ENCODE measurements at regions not wholly inside any gene's neighbourhood (a gene's known extent, or its start where the extent isn't known, plus 50 kb on each side); places are given as distances from the start of the nearest gene placed in this dataset.

GRCh38 chr18:73261243-73261642 lies 393.5 kb upstream of the NETO1 start:
- no peak for DNase-seq (ENCODE audit: low spot score)
- TF ChIP-seq, protein P1, sequence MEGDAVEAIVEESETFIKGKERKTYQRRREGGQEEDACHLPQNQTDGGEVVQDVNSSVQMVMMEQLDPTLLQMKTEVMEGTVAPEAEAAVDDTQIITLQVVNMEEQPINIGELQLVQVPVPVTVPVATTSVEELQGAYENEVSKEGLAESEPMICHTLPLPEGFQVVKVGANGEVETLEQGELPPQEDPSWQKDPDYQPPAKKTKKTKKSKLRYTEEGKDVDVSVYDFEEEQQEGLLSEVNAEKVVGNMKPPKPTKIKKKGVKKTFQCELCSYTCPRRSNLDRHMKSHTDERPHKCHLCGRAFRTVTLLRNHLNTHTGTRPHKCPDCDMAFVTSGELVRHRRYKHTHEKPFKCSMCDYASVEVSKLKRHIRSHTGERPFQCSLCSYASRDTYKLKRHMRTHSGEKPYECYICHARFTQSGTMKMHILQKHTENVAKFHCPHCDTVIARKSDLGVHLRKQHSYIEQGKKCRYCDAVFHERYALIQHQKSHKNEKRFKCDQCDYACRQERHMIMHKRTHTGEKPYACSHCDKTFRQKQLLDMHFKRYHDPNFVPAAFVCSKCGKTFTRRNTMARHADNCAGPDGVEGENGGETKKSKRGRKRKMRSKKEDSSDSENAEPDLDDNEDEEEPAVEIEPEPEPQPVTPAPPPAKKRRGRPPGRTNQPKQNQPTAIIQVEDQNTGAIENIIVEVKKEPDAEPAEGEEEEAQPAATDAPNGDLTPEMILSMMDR (conservative IDR thresholded peaks at IDR 0.05; ENCODE audit: low read depth) = no peak
- ChIA-PET POLR2A (ENCODE audit: low non-redundant PET) (no interaction called here), CTCF (no interaction called here)
- no peak overlapping the region for H3K27ac ChIP-seq

GRCh38 chr18:73258375-73259087 lies 390.7 kb upstream of the NETO1 start:
- CTCF ChIA-PET = no interaction called here
- POLR2A ChIA-PET (ENCODE audit: low non-redundant PET) = no interaction called here
- no peak overlapping the region for H3K27ac ChIP-seq
- TF ChIP-seq, protein P1 (conservative IDR thresholded peaks at IDR 0.05; ENCODE audit: low read depth) = no peak
- no peak for DNase-seq (ENCODE audit: low spot score)

- no peak for DNase-seq (ENCODE audit: low spot score)
- ChIA-PET CTCF (no interaction called here), POLR2A (ENCODE audit: low non-redundant PET) (no interaction called here)
- no peak overlapping the region for H3K27ac ChIP-seq
- TF ChIP-seq, protein P1 (conservative IDR thresholded peaks at IDR 0.05; ENCODE audit: low read depth) = no peak
Observed at GRCh38 chr18:73254564-73254963, 386.8 kb upstream of the NETO1 start.

- POLR2A ChIA-PET (ENCODE audit: low non-redundant PET) = no interaction called here
Observed at GRCh38 chr18:73249030-73249429, 381.2 kb upstream of the NETO1 start.

GRCh38 chr18:73246763-73247162 lies 379.0 kb upstream of the NETO1 start:
- H3K27ac ChIP-seq = no peak overlapping the region
- TF ChIP-seq, protein P1 (conservative IDR thresholded peaks at IDR 0.05; ENCODE audit: low read depth) = no peak
- ChIA-PET POLR2A (ENCODE audit: low non-redundant PET) (no interaction called here), CTCF (no interaction called here)
- DNase-seq (ENCODE audit: low spot score) = no peak

More at GRCh38 chr18:73249030-73249429, 381.2 kb upstream of the NETO1 start:
- no peak for DNase-seq (ENCODE audit: low spot score)
- no peak overlapping the region for H3K27ac ChIP-seq
- CTCF ChIA-PET = no interaction called here
- TF ChIP-seq, protein P1 (conservative IDR thresholded peaks at IDR 0.05; ENCODE audit: low read depth) = no peak

DNA sequence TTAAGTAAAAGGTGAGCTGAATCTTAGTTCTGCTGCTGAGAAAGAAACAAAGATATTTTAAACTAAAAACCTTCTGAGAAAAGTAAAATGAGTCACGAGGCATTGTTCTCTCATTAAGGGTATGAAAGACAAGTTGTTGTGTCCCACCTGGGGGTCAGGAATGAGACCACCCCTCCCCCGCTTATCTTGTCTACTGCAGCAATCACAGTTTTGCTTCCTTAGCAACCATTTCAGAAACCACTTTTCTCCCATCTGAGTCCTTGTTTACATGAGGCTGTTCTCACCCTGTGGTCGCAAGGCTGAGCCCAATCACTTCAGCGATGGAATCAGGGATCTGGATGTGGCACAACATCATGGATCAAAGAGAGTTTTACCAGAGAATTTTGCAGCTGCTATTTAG lies 377.6 kb upstream of the NETO1 start:
- POLR2A ChIA-PET (ENCODE audit: low non-redundant PET) = no interaction called here
- H3K27ac ChIP-seq = no peak overlapping the region
- TF ChIP-seq, protein P1 (conservative IDR thresholded peaks at IDR 0.05; ENCODE audit: low read depth) = no peak
- CTCF ChIA-PET = no interaction called here
- no peak for DNase-seq (ENCODE audit: low spot score)

All from RWPE1 (cell line).